Activated T-helper 1 cell treated with anti-CD3 and anti-CD28 coated beads, Interleukin-12 subunit alpha, Interleukin-12 subunit beta, Interleukin-2, Interleukin-4 antibody, amounts not matched to agents 30 ng/mL and 10 ng/mL and 1 ng/mL, durations not matched to agents 14 hours and 24 hours and 36 hours (primary cell): ENCODE measurements at regions not wholly inside any gene's neighbourhood (a gene's known extent, or its start where the extent isn't known, plus 50 kb on each side); places are given as distances from the start of the nearest gene placed in this dataset.
"Not testable (repeated sequence)": the region's sequence is repeated elsewhere in the genome, so short reads cannot be mapped to it uniquely, and the experiment has no call there.

Experiments used
- DNase-seq: peaks from one replicate; pipeline ENCODE4 v3.0.0; 2021; ENCODE audit warnings: low spot score
- H3K27ac Mint-ChIP-seq: one replicate; pipeline ENCODE4 v1.8.0; 2021; ENCODE audit warnings: mild to moderate bottlenecking, mixed read lengths
- H3K27me3 Mint-ChIP-seq: one replicate; pipeline ENCODE4 v1.8.0; 2022; ENCODE audit warnings: mild to moderate bottlenecking, moderate library complexity, mixed read lengths; ENCODE audit not compliant: insufficient read depth
- H3K36me3 Mint-ChIP-seq: one replicate; pipeline ENCODE4 v1.8.0; 2021; ENCODE audit warnings: low read depth, mixed read lengths
- H3K4me1 Mint-ChIP-seq: one replicate; pipeline ENCODE4 v1.8.0; 2021; ENCODE audit warnings: low read depth, mixed read lengths
- H3K4me3 Mint-ChIP-seq: one replicate; pipeline ENCODE4 v1.8.0; 2021; ENCODE audit warnings: mild to moderate bottlenecking, moderate library complexity, mixed read lengths
- H3K9me3 Mint-ChIP-seq: one replicate; pipeline ENCODE4 v1.8.0; 2021; ENCODE audit warnings: mixed read lengths
- intact Hi-C: fragments of 100-400 bp; cut with micrococcal nuclease; formaldehyde crosslinking; loops from one replicate; pipeline ENCODE4 v1.15.1; 2024

- no peak overlapping the region for H3K27ac Mint-ChIP-seq
- intact Hi-C loops = no loop called here
- H3K9me3 Mint-ChIP-seq = peaks cover 12% of the 10 kb centered on the region
- no peaks in the 10 kb centered on the region for H3K36me3 Mint-ChIP-seq
- no peaks in the 10 kb centered on the region for H3K4me1 Mint-ChIP-seq
- no peak overlapping the region for H3K4me3 Mint-ChIP-seq
- DNase-seq = no peak
- no peaks in the 10 kb centered on the region for H3K27me3 Mint-ChIP-seq
These were observed 518.7 kb downstream of the RWDD3 start for GRCh38 chr1:95752515-95753381.

GRCh38 chr1:95753382-95754016 lies 519.5 kb downstream of the RWDD3 start:
- intact Hi-C loops = no loop called here
- DNase-seq = no peak
- H3K27ac Mint-ChIP-seq = no peak overlapping the region
- H3K36me3 Mint-ChIP-seq = no peaks in the 10 kb centered on the region
- no peak overlapping the region for H3K4me3 Mint-ChIP-seq
- no peaks in the 10 kb centered on the region for H3K27me3 Mint-ChIP-seq
- no peaks in the 10 kb centered on the region for H3K4me1 Mint-ChIP-seq
- H3K9me3 Mint-ChIP-seq = peaks cover 12% of the 10 kb centered on the region

GRCh38 chr1:95754412-95754811 lies 520.4 kb downstream of the RWDD3 start:
- intact Hi-C loops = no loop called here

GRCh38 chr1:95766036-95766435 lies 532.0 kb downstream of the RWDD3 start:
- Mint-ChIP-seq H3K27me3 (no peaks in the 10 kb centered on the region), H3K36me3 (no peaks in the 10 kb centered on the region), H3K4me1 (no peaks in the 10 kb centered on the region), H3K4me3 (no peak overlapping the region), H3K27ac (no peak overlapping the region), H3K9me3 (peaks cover 6% of the 10 kb centered on the region)
- DNase-seq = no peak
- intact Hi-C loops = no loop called here

More at GRCh38 chr1:95754412-95754811, 520.4 kb downstream of the RWDD3 start:
- Mint-ChIP-seq H3K4me1 (no peaks in the 10 kb centered on the region), H3K27ac (no peak overlapping the region), H3K27me3 (no peaks in the 10 kb centered on the region), H3K4me3 (no peak overlapping the region), H3K36me3 (no peaks in the 10 kb centered on the region), H3K9me3 (peaks cover 12% of the 10 kb centered on the region)
- DNase-seq = no peak

GRCh38 chr1:95770581-95770980 lies 536.6 kb downstream of the RWDD3 start:
- Mint-ChIP-seq H3K4me3 (no peak overlapping the region), H3K4me1 (no peaks in the 10 kb centered on the region), H3K27ac (no peak overlapping the region), H3K36me3 (no peaks in the 10 kb centered on the region), H3K9me3 (no peaks in the 10 kb centered on the region), H3K27me3 (no peaks in the 10 kb centered on the region)
- intact Hi-C loops = no loop called here
- no peak for DNase-seq

- no peaks in the 10 kb centered on the region for H3K36me3 Mint-ChIP-seq
- H3K4me3 Mint-ChIP-seq = no peak overlapping the region
- H3K27me3 Mint-ChIP-seq = no peaks in the 10 kb centered on the region
- intact Hi-C loops = no loop called here
- no peak for DNase-seq
- no peak overlapping the region for H3K27ac Mint-ChIP-seq
- peaks cover 7% of the 10 kb centered on the region for H3K9me3 Mint-ChIP-seq
- H3K4me1 Mint-ChIP-seq = no peaks in the 10 kb centered on the region
These were observed 544.2 kb downstream of the RWDD3 start for GRCh38 chr1:95778217-95778616.

- H3K4me1 Mint-ChIP-seq = no peaks in the 10 kb centered on the region
- intact Hi-C loops = no loop called here
- H3K4me3 Mint-ChIP-seq = no peak overlapping the region
- no peaks in the 10 kb centered on the region for H3K27me3 Mint-ChIP-seq
- peaks cover 7% of the 10 kb centered on the region for H3K9me3 Mint-ChIP-seq
- no peaks in the 10 kb centered on the region for H3K36me3 Mint-ChIP-seq
- H3K27ac Mint-ChIP-seq = no peak overlapping the region
- no peak for DNase-seq
These were observed 546.8 kb downstream of the RWDD3 start for GRCh38 chr1:95780836-95781235.

- Mint-ChIP-seq H3K9me3 (peaks cover 12% of the 10 kb centered on the region), H3K4me1 (no peaks in the 10 kb centered on the region), H3K4me3 (no peak overlapping the region), H3K27me3 (no peaks in the 10 kb centered on the region), H3K27ac (no peak overlapping the region), H3K36me3 (no peaks in the 10 kb centered on the region)
- intact Hi-C loops = no loop called here
- DNase-seq = no peak
These were observed 556.1 kb downstream of the RWDD3 start for GRCh38 chr1:95790136-95790535.

GRCh38 chr1:95793893-95794292 lies 559.9 kb downstream of the RWDD3 start:
- no peaks in the 10 kb centered on the region for H3K36me3 Mint-ChIP-seq
- no peaks in the 10 kb centered on the region for H3K27me3 Mint-ChIP-seq
- peaks cover 18% of the 10 kb centered on the region for H3K9me3 Mint-ChIP-seq
- H3K4me1 Mint-ChIP-seq = no peaks in the 10 kb centered on the region
- H3K27ac Mint-ChIP-seq = no peak overlapping the region
- H3K4me3 Mint-ChIP-seq = no peak overlapping the region
- intact Hi-C loops = no loop called here
- DNase-seq = no peak

- H3K27ac Mint-ChIP-seq, DNase-seq, intact Hi-C loops, H3K4me3 Mint-ChIP-seq, H3K27me3 Mint-ChIP-seq, H3K36me3 Mint-ChIP-seq, H3K4me1 Mint-ChIP-seq: not testable (repeated sequence)
- H3K9me3 Mint-ChIP-seq = peaks cover 20% of the 10 kb centered on the region
These were observed 563.8 kb downstream of the RWDD3 start for GRCh38 chr1:95797761-95798160.

GRCh38 chr1:95806171-95806570 lies 572.2 kb downstream of the RWDD3 start:
- intact Hi-C loops = no loop called here
- Mint-ChIP-seq H3K9me3 (peaks cover 7% of the 10 kb centered on the region), H3K27ac (no peak overlapping the region), H3K27me3 (no peaks in the 10 kb centered on the region), H3K4me3 (no peak overlapping the region), H3K4me1 (no peaks in the 10 kb centered on the region), H3K36me3 (no peaks in the 10 kb centered on the region)
- DNase-seq = no peak

GRCh38 chr1:95809391-95809790 lies 575.4 kb downstream of the RWDD3 start:
- no peaks in the 10 kb centered on the region for H3K27me3 Mint-ChIP-seq
- H3K4me3 Mint-ChIP-seq = no peak overlapping the region
- no peaks in the 10 kb centered on the region for H3K36me3 Mint-ChIP-seq
- H3K4me1 Mint-ChIP-seq = no peaks in the 10 kb centered on the region
- no peak overlapping the region for H3K27ac Mint-ChIP-seq
- H3K9me3 Mint-ChIP-seq = peaks cover 10% of the 10 kb centered on the region
- intact Hi-C loops = no loop called here
- no peak for DNase-seq

GRCh38 chr1:95815511-95815910 lies 581.5 kb downstream of the RWDD3 start:
- intact Hi-C loops = no loop called here
- H3K9me3 Mint-ChIP-seq = peaks cover 6% of the 10 kb centered on the region
- no peak for DNase-seq
- H3K27ac Mint-ChIP-seq = no peak overlapping the region
- no peaks in the 10 kb centered on the region for H3K36me3 Mint-ChIP-seq
- H3K4me3 Mint-ChIP-seq = no peak overlapping the region
- H3K27me3 Mint-ChIP-seq = no peaks in the 10 kb centered on the region
- H3K4me1 Mint-ChIP-seq = no peaks in the 10 kb centered on the region
